ENCODE measurements at regions not wholly inside any gene's neighbourhood (a gene's known extent, or its start where the extent isn't known, plus 50 kb on each side); places are given as distances from the start of the nearest gene placed in this dataset.

DNA sequence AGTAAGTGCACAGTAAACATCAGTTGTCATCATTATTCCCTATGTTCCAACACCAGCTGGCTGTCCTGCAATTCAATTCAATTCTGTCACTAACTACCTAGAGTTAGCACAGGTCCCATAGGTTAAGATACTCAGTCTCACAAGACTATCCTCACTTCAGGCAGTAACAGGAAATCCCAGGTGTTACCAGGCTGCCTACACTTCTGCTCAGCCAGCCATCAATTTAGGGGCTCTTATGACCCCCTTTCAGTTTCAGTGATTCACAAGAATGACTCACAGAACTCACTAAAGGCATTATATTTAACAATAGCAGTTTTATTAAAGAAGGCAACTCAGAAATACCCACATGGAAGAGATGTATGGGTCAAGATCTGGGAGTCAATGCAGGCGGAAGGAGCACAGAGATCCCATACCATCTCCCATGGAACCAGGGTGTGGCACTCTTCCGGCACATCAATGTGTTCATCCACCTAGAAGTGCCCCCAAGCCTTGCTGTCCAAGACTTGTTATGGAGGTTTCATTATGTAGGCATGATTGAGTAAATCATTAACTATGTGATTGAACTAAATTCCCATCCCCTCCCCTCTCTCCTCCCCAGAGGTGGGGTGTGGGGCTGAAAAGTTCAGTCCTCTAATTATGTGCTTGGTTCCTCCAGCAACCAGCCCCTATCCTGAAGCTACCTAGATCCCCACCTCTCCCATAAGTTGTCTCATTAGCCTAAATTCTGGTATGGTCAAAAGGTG, 120.8 kb upstream of the WSCD2 start:
- TF ChIP-seq, protein P1, sequence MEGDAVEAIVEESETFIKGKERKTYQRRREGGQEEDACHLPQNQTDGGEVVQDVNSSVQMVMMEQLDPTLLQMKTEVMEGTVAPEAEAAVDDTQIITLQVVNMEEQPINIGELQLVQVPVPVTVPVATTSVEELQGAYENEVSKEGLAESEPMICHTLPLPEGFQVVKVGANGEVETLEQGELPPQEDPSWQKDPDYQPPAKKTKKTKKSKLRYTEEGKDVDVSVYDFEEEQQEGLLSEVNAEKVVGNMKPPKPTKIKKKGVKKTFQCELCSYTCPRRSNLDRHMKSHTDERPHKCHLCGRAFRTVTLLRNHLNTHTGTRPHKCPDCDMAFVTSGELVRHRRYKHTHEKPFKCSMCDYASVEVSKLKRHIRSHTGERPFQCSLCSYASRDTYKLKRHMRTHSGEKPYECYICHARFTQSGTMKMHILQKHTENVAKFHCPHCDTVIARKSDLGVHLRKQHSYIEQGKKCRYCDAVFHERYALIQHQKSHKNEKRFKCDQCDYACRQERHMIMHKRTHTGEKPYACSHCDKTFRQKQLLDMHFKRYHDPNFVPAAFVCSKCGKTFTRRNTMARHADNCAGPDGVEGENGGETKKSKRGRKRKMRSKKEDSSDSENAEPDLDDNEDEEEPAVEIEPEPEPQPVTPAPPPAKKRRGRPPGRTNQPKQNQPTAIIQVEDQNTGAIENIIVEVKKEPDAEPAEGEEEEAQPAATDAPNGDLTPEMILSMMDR (optimal IDR thresholded peaks at IDR 0.05 in 1 of 3, IDR thresholded peaks at IDR 0.05 in 1 of 3, conservative IDR thresholded peaks at IDR 0.05 in 1 of 3; ENCODE audit: extremely low read depth in 1 of 3, insufficient read depth in 2 of 3, low read length in 3 of 3), result no peak
- TF ChIP-seq EZH2 (IDR thresholded peaks at IDR 0.05; ENCODE audit: low read length), result no peak
